Adrenal gland (tissue), 9 donors: ENCODE measurements at regions not wholly inside any gene's neighbourhood (a gene's known extent, or its start where the extent isn't known, plus 50 kb on each side); places are given as distances from the start of the nearest gene placed in this dataset.

Experiments used
- DNase-seq, 7 donors: peaks; one replicate each; pipeline ENCODE4 v3.0.0-alpha.2; 2019 to 2020
- H3K27ac ChIP-seq, 5 donors: fragments of 200-600 bp; sonication (generic) in 4 of 5; 1 replicate in 3 of 5; 2 replicates in 2 of 5; pipeline versions ENCODE4 v1.5.1 to v1.8.0; 2016 to 2020; ENCODE audit warnings: mild to moderate bottlenecking in 1 of 5
- H3K27me3 ChIP-seq: fragments of 200-600 bp; 2 replicates; pipeline ENCODE4 v1.8.0; 2021
- H3K36me3 ChIP-seq, 2 donors: fragments of 200-600 bp; replicated peaks in 1 of 2; 1 replicate in 1 of 2; 2 replicates in 1 of 2; pipeline versions ENCODE4 v1.5.1 to v1.8.0; 2018 to 2022
- H3K4me1 ChIP-seq, 2 donors: fragments of 200-600 bp; replicated peaks in 1 of 2; 1 replicate in 1 of 2; 2 replicates in 1 of 2; pipeline versions ENCODE4 v1.5.1 to v1.8.0; 2018 to 2021
- H3K4me3 ChIP-seq, 4 donors: fragments of 200-600 bp; sonication (generic) in 3 of 4; one replicate each; pipeline ENCODE4 v1.5.1; 2016 to 2018
- H3K9me3 ChIP-seq, 3 donors: fragments of 200-600 bp; sonication (generic) in 1 of 3; replicated peaks in 1 of 3; 1 replicate in 2 of 3; 2 replicates in 1 of 3; pipeline versions ENCODE4 v1.5.1 to v1.8.0; 2016 to 2021
- POLR2A ChIP-seq, 2 donors: fragments of 450-650 bp; IDR thresholded peaks; one replicate each; pipeline ENCODE4 v1.6.1; 2017; ENCODE audit warnings: antibody characterized with exemption in 2 of 2, mild to moderate bottlenecking in 2 of 2, moderate library complexity in 1 of 2
- WGBS, 4 donors: extraction: QIAGEN DNeasy Blood & Tissue Kit in 2 of 4; methylation state at CpG; one replicate each; pipeline versions ENCODE4 v1.1.5 to v1.1.7; 2013 to 2017; 5-methylcytosine and 5-hydroxymethylcytosine counted together
- intact Hi-C, 2 donors: fragments of 100-400 bp; cut with DNase I; formaldehyde crosslinking; loops; one replicate each; pipeline versions ENCODE4 v1.14.1 to v1.15.0; 2022 to 2023
- TF ChIP-seq, protein P1 (sequence below), 6 experiments: fragments of 450-650 bp in 4 of 6; fragments of 200-600 bp in 2 of 6; sonication (generic) in 1 of 6; IDR thresholded peaks; 1 replicate in 5 of 6; 2 replicates in 1 of 6; pipeline versions ENCODE4 v1.5.1 to v1.8.0; 2016 to 2021; ENCODE audit warnings: antibody characterized with exemption in 6 of 6, mild to moderate bottlenecking in 2 of 6, moderate library complexity in 1 of 6
- donor health status: healthy with polysubstance abuse.
- donor health status: Bipolar disorder and iron deficiency.
- donor health status: DM: yes; HTN: yes; CAD: no.
- donor health status: DM: no; HTN: no; CAD: no.
- donor health status: DM: no; HTN: no; CAD: no.

DNA sequence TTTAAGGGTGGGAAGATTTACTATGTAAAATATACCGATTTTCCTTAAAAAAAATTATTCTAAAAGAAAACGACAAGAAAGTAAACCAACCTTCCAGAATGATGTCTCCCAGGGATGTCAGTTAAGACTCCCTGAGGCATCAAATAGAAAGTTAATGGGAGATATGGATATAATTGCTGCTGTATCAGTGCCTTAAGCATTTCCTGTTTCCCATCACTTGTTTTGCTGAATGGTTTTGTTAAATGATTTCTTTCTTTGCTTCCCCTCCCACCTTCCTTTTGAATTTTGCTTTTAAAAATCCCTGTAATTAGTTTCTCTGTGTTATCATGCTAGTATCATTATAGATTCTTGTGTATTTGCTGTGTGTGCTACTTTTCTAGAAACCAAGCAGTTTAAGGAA lies 154.3 kb upstream of the CWC22 start:
- no peaks in the 10 kb centered on the region for H3K9me3 ChIP-seq
- no peaks in the 10 kb centered on the region for H3K36me3 ChIP-seq
- H3K27ac ChIP-seq: no peak overlapping the region
- TF ChIP-seq, protein P1, sequence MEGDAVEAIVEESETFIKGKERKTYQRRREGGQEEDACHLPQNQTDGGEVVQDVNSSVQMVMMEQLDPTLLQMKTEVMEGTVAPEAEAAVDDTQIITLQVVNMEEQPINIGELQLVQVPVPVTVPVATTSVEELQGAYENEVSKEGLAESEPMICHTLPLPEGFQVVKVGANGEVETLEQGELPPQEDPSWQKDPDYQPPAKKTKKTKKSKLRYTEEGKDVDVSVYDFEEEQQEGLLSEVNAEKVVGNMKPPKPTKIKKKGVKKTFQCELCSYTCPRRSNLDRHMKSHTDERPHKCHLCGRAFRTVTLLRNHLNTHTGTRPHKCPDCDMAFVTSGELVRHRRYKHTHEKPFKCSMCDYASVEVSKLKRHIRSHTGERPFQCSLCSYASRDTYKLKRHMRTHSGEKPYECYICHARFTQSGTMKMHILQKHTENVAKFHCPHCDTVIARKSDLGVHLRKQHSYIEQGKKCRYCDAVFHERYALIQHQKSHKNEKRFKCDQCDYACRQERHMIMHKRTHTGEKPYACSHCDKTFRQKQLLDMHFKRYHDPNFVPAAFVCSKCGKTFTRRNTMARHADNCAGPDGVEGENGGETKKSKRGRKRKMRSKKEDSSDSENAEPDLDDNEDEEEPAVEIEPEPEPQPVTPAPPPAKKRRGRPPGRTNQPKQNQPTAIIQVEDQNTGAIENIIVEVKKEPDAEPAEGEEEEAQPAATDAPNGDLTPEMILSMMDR (IDR thresholded peaks at IDR 0.05): no peak
- no peak for TF ChIP-seq POLR2A (IDR thresholded peaks at IDR 0.05)
- intact Hi-C loops: no loop called here
- no peaks in the 10 kb centered on the region for H3K27me3 ChIP-seq
- H3K4me3 ChIP-seq: no peak overlapping the region
- H3K4me1 ChIP-seq: no peaks in the 10 kb centered on the region
- 62 to 78% (median 72%) methylated on average over 2 of the region's 2 CpGs for WGBS, 4 donors
- no peak for DNase-seq

DNA sequence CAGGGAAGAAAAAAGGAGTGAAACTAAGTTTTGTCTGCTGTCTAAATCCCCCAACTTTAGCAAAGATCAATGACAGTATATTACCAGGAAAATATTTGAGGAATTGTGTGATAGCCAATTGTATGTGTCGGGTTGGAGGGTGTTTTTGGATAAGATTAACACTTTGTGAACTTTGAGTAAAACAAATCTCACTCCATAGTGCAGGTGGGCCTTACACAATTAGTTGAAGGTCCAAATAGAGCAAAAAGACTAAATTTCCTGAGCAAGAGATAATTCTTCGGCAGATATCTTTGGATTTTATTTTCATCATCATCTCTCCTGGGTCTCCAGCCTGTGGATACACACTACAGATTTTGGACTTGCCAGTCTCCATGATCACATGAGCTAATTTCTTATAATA lies 152.8 kb upstream of the CWC22 start:
- intact Hi-C loops: no loop called here
- no peaks in the 10 kb centered on the region for H3K4me1 ChIP-seq
- no peak for DNase-seq
- H3K36me3 ChIP-seq: no peaks in the 10 kb centered on the region
- H3K4me3 ChIP-seq: no peak overlapping the region
- H3K27ac ChIP-seq: no peak overlapping the region
- WGBS, 4 donors: 49 to 76% (median 70%) methylated on average over 2 of the region's 2 CpGs
- H3K27me3 ChIP-seq: no peaks in the 10 kb centered on the region
- TF ChIP-seq, protein P1 (IDR thresholded peaks at IDR 0.05): no peak
- TF ChIP-seq POLR2A (IDR thresholded peaks at IDR 0.05): no peak
- no peaks in the 10 kb centered on the region for H3K9me3 ChIP-seq

DNA sequence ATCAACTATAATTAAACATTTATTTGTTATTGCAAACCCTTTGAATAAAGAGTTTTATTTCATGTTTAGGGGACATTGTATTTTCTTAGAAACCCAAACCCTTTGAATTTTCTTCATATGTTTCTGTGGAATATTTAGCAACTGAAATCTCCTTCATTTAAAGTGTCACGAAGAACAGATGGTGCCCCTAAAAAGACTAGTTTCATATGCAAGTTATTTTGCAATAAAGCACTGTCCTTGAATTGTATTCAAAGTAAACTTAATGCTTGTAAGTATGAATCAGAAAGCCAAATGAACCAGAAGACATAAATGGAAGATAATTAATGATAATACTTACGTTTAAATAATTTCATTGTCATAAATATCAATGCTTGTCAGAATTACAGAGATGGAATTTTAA lies 151.9 kb upstream of the CWC22 start:
- Histone ChIP-seq H3K4me1 (no peaks in the 10 kb centered on the region), H3K27ac (no peak overlapping the region), H3K9me3 (no peaks in the 10 kb centered on the region), H3K4me3 (no peak overlapping the region), H3K36me3 (no peaks in the 10 kb centered on the region), H3K27me3 (no peaks in the 10 kb centered on the region)
- TF ChIP-seq, protein P1 (IDR thresholded peaks at IDR 0.05): no peak
- no peak for TF ChIP-seq POLR2A (IDR thresholded peaks at IDR 0.05)
- no peak for DNase-seq
- 31 to 40% (median 37%) methylated on average over 2 of the region's 2 CpGs for WGBS, 4 donors
- intact Hi-C loops: no loop called here

DNA sequence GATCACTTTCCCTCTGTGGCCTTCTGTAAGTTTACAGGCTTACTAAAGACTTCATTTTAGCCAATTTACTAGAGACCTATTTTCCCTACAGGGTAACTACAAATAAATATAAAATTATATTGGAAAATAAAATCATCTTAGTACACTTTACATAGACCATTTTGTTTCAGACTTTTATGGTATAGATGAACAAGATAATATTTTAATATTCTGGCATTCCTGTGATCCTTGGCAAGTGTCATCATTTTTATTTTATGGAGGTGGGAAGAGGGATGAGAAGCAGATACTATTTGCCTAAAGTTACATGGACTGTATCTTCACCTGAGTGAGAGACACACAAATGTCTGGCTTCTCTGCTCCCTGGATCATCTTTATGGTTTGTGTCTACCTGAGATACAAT lies 149.6 kb upstream of the CWC22 start:
- H3K9me3 ChIP-seq: no peaks in the 10 kb centered on the region
- no peaks in the 10 kb centered on the region for H3K27me3 ChIP-seq
- no peaks in the 10 kb centered on the region for H3K36me3 ChIP-seq
- H3K4me1 ChIP-seq: no peaks in the 10 kb centered on the region
- no peak for TF ChIP-seq POLR2A (IDR thresholded peaks at IDR 0.05)
- TF ChIP-seq, protein P1 (IDR thresholded peaks at IDR 0.05): no peak
- H3K4me3 ChIP-seq: no peak overlapping the region
- no peak for DNase-seq
- intact Hi-C loops: no loop called here
- no peak overlapping the region for H3K27ac ChIP-seq
